ENCODE measurements at regions not wholly inside any gene's neighbourhood (a gene's known extent, or its start where the extent isn't known, plus 50 kb on each side); places are given as distances from the start of the nearest gene placed in this dataset.

- no peak for TF ChIP-seq PKNOX1 (IDR thresholded peaks at IDR 0.05)
- no peak for TF ChIP-seq BHLHE40 (IDR thresholded peaks at IDR 0.05; ENCODE audit: borderline replicate concordance in 1 of 2, low read depth in 2 of 2, low read length in 1 of 2)
- no peak for TF ChIP-seq POLR2A (IDR thresholded peaks at IDR 0.05; ENCODE audit: low read depth, low read length)
Measured at GRCh38 chr1:39129514-39129913, 75.0 kb upstream of the MACF1 start (continued).

- SMC1A ChIA-PET (ENCODE audit: uncharacterized antibody, unreplicated experiment), result interaction anchor here (0.7 to 3.8 kb wide), 3 partner anchors 12 to 128 kb away, joined by 3 to 35 read pairs (median 3); no protein-coding TSS in a partner anchor
- no peak overlapping the region for H3K4me2 ChIP-seq (ENCODE audit: control insufficient read depth, insufficient read depth)
- no TSS peak for BruUV-seq (replicated peaks)
Measured at GRCh38 chr1:39130325-39130724, 74.2 kb upstream of the MACF1 start.

GRCh38 chr1:39131940-39132339 is 72.6 kb upstream of the MACF1 start:
- no peak for ATAC-seq
- DNase-seq (ENCODE audit: low read depth, low spot score), result no peak
- no peak overlapping the region for H3K9ac ChIP-seq (ENCODE audit: control insufficient read depth, insufficient read depth, low read length)
- WGBS (ENCODE audit: insufficient coverage, insufficient replicate concordance, low lambda C conversion rate, missing lambda C conversion rate), result 100% methylated on average over 2 of the region's 2 CpGs
- no peaks in the 10 kb centered on the region for H3K9me3 ChIP-seq (replicated peaks; ENCODE audit: control insufficient read depth, insufficient read depth, low read length)
- H4K20me1 ChIP-seq (ENCODE audit: control insufficient read depth, insufficient read depth), result no peaks in the 10 kb centered on the region
- ChIA-PET POLR2A (no interaction called here), CTCF (interaction anchor here (0.8 to 5.8 kb wide), 7 partner anchors 9 to 126 kb away, joined by 3 to 48 read pairs (median 5); no protein-coding TSS in a partner anchor), RAD21 (ENCODE audit: unreplicated experiment) (interaction anchor here (0.6 to 3.6 kb wide), 3 partner anchors 10 to 60 kb away, joined by 3 to 21 read pairs (median 3); no protein-coding TSS in a partner anchor), SMC1A (ENCODE audit: uncharacterized antibody, unreplicated experiment) (interaction anchor here (1.3 to 3.8 kb wide), 2 partner anchors 15 to 60 kb away, joined by 4 to 35 read pairs; no protein-coding TSS in a partner anchor)
- H3K4me2 ChIP-seq (ENCODE audit: control insufficient read depth, insufficient read depth), result no peak overlapping the region
- H3K4me1 ChIP-seq (ENCODE audit: control insufficient read depth, insufficient read depth, low read length), result no peaks in the 10 kb centered on the region
- intact Hi-C loops (cut with micrococcal nuclease; ENCODE audit: unreplicated experiment), result no loop called here
- no peaks in the 10 kb centered on the region for H3K27me3 ChIP-seq (replicated peaks in 1 of 2; ENCODE audit: control insufficient read depth in 2 of 2, insufficient read depth in 2 of 2, low read length in 1 of 2)
- no peak overlapping the region for H3K27ac ChIP-seq (ENCODE audit: control insufficient read depth, insufficient read depth)
- in situ Hi-C loops (cut with MboI), result no loop called here
- no peak overlapping the region for H3K4me3 ChIP-seq
- peaks cover 13% of the 10 kb centered on the region for H3K79me2 ChIP-seq (ENCODE audit: control insufficient read depth, insufficient read depth, low read length)
- BruUV-seq (replicated peaks), result no TSS peak
- no peak for FAIRE-seq
- H3K36me3 ChIP-seq (ENCODE audit: control insufficient read depth in 2 of 2, insufficient read depth in 2 of 2, low read length in 1 of 2), result no peaks in the 10 kb centered on the region
- H2AFZ ChIP-seq (ENCODE audit: control insufficient read depth, low read depth, low read length), result no peak overlapping the region
- TF ChIP-seq BMI1 (IDR thresholded peaks at IDR 0.05; ENCODE audit: borderline replicate concordance), result no peak
- TF ChIP-seq IKZF2 (IDR thresholded peaks at IDR 0.05), result no peak
- no peak for TF ChIP-seq ZNF24 (IDR thresholded peaks at IDR 0.05)
- TF ChIP-seq NR2F1 (conservative IDR thresholded peaks at IDR 0.05), result no peak
- no peak for TF ChIP-seq CHD4 (IDR thresholded peaks at IDR 0.05)
- no peak for TF ChIP-seq ZBTB33 (IDR thresholded peaks at IDR 0.05)
- no peak for TF ChIP-seq RFX5 (IDR thresholded peaks at IDR 0.05; ENCODE audit: low read depth, low read length)
- TF ChIP-seq MLLT1 (IDR thresholded peaks at IDR 0.05), result no peak

More at GRCh38 chr1:39130325-39130724, 74.2 kb upstream of the MACF1 start:
- no peaks in the 10 kb centered on the region for H3K9me3 ChIP-seq (replicated peaks; ENCODE audit: control insufficient read depth, insufficient read depth, low read length)
- no peak overlapping the region for H3K27ac ChIP-seq (ENCODE audit: control insufficient read depth, insufficient read depth)
- in situ Hi-C loops (cut with MboI), result no loop called here
- ChIA-PET CTCF (interaction anchor here (2.4 to 5.8 kb wide), 3 partner anchors 32 to 128 kb away, joined by 9 to 48 read pairs (median 21); no protein-coding TSS in a partner anchor), POLR2A (interaction anchor here (0.5 kb wide), 1 partner anchor 1732 kb away, joined by 3 read pairs; no protein-coding TSS in a partner anchor), RAD21 (ENCODE audit: unreplicated experiment) (no interaction called here)
- H3K4me1 ChIP-seq (ENCODE audit: control insufficient read depth, insufficient read depth, low read length), result no peaks in the 10 kb centered on the region
- H3K36me3 ChIP-seq (ENCODE audit: control insufficient read depth in 2 of 2, insufficient read depth in 2 of 2, low read length in 1 of 2), result no peaks in the 10 kb centered on the region; a peak in 1 of 4 replicates
- H3K9ac ChIP-seq (ENCODE audit: control insufficient read depth, insufficient read depth, low read length), result no peak overlapping the region
- ATAC-seq, result no peak
- H3K4me3 ChIP-seq, result no peak overlapping the region
- no peak for TF ChIP-seq PAX8 (IDR thresholded peaks at IDR 0.05)
- FAIRE-seq, result no peak
- H4K20me1 ChIP-seq (ENCODE audit: control insufficient read depth, insufficient read depth), result no peaks in the 10 kb centered on the region
- no peak overlapping the region for H2AFZ ChIP-seq (ENCODE audit: control insufficient read depth, low read depth, low read length)
- H3K79me2 ChIP-seq (ENCODE audit: control insufficient read depth, insufficient read depth, low read length), result peaks cover 12% of the 10 kb centered on the region
- intact Hi-C loops (cut with micrococcal nuclease; ENCODE audit: unreplicated experiment), result no loop called here
- DNase-seq (ENCODE audit: low read depth, low spot score), result no peak
- H3K27me3 ChIP-seq (replicated peaks in 1 of 2; ENCODE audit: control insufficient read depth in 2 of 2, insufficient read depth in 2 of 2, low read length in 1 of 2), result no peaks in the 10 kb centered on the region
- WGBS (ENCODE audit: insufficient coverage, insufficient replicate concordance, low lambda C conversion rate, missing lambda C conversion rate), result 100% methylated on average over 1 of the region's 1 CpG

Measured in GM12878 (cell line).